GM12892 (cell line): ENCODE measurements at regions not wholly inside any gene's neighbourhood (a gene's known extent, or its start where the extent isn't known, plus 50 kb on each side); places are given as distances from the start of the nearest gene placed in this dataset.

ENCODE experiments used
- POLR2AphosphoS5 ChIP-seq: IDR thresholded peaks from 2 replicates; pipeline ENCODE4 v1.6.1; 2011; ENCODE audit warnings: low read depth, low read length, control low read depth
- TAF1 ChIP-seq: IDR thresholded peaks from 2 replicates; pipeline ENCODE4 v1.6.1; 2011; ENCODE audit warnings: low read depth, mild to moderate bottlenecking, control low read depth, low read length, borderline replicate concordance

DNA sequence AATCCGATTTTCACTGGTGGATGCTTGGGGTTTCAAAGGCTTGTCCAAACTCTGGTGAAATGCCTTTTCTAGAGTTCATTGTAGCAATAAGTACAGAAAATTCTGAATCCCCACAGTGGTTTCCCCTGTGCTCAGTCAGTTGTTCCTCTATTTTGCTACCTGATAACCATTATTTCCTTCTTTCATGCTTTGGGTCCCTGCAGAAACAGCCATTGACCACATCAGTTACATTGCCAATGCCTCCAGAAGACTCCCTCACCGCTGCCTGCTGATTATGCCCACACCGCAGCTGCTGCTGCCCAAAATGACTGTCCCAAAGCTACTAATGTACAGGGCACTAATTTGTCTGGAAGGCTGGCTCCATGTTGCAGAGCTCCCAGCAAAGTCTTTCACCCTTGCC lies 517.3 kb downstream of the KLF12 start:
- no peak for TF ChIP-seq TAF1
- TF ChIP-seq POLR2AphosphoS5 = no peak
